ENCODE measurements at regions not wholly inside any gene's neighbourhood (a gene's known extent, or its start where the extent isn't known, plus 50 kb on each side); places are given as distances from the start of the nearest gene placed in this dataset.

DNA sequence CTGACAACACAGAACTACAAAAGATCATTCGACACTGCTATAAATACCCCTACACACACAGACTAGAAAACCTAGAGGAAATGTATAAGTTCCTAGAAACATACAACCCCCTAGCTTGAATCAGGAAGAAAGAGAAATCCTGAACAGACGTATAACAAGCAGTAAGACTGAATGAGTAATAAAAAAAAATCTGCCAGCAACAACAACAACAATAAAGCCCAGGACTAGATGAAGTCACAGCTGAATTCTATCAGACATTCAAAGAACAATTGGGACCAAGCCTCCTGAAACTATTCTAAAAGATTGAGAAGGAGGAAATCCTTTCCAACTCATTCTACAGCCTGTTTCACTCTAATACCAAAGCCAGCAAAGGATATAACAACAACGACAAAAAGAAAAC, 68.2 kb upstream of the SLIT3 start:
- TF ChIP-seq, protein P1, sequence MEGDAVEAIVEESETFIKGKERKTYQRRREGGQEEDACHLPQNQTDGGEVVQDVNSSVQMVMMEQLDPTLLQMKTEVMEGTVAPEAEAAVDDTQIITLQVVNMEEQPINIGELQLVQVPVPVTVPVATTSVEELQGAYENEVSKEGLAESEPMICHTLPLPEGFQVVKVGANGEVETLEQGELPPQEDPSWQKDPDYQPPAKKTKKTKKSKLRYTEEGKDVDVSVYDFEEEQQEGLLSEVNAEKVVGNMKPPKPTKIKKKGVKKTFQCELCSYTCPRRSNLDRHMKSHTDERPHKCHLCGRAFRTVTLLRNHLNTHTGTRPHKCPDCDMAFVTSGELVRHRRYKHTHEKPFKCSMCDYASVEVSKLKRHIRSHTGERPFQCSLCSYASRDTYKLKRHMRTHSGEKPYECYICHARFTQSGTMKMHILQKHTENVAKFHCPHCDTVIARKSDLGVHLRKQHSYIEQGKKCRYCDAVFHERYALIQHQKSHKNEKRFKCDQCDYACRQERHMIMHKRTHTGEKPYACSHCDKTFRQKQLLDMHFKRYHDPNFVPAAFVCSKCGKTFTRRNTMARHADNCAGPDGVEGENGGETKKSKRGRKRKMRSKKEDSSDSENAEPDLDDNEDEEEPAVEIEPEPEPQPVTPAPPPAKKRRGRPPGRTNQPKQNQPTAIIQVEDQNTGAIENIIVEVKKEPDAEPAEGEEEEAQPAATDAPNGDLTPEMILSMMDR (conservative IDR thresholded peaks at IDR 0.05; ENCODE audit: low read depth, low read length) = no peak
- TF ChIP-seq EZH2 (IDR thresholded peaks at IDR 0.05; ENCODE audit: borderline replicate concordance, low read depth, low read length, poor library complexity, severe bottlenecking) = no peak

Measured in A673 (cell line).